Vagina (tissue), 2 donors: ENCODE measurements at regions not wholly inside any gene's neighbourhood (a gene's known extent, or its start where the extent isn't known, plus 50 kb on each side); places are given as distances from the start of the nearest gene placed in this dataset.

Experiments used
- CTCF ChIP-seq, 3 experiments: fragments of 450-650 bp in 2 of 3; fragments of 200-600 bp in 1 of 3; sonication (generic) in 1 of 3; IDR thresholded peaks; one replicate each; pipeline ENCODE4 v1.5.1; 2017 to 2019; ENCODE audit warnings: antibody characterized with exemption in 3 of 3, mild to moderate bottlenecking in 2 of 3, moderate library complexity in 2 of 3
- POLR2AphosphoS5 ChIP-seq, 2 donors: sonication (generic); formaldehyde crosslinking; IDR thresholded peaks; one replicate each; pipeline ENCODE4 v1.9.0; 2017; ENCODE audit warnings: antibody characterized with exemption in 2 of 2, mild to moderate bottlenecking in 2 of 2, low read depth in 1 of 2; ENCODE audit not compliant: insufficient read depth in 1 of 2

- TF ChIP-seq CTCF (IDR thresholded peaks at IDR 0.05) = no peak
- no peak for TF ChIP-seq POLR2AphosphoS5 (IDR thresholded peaks at IDR 0.05; ENCODE audit: insufficient read depth in 1 of 2, low read depth in 1 of 2)
Observed at GRCh38 chr12:125376422-125376821, 311.2 kb downstream of the AACS start.
